NCI-H510A (cell line): ENCODE measurements at regions not wholly inside any gene's neighbourhood (a gene's known extent, or its start where the extent isn't known, plus 50 kb on each side); places are given as distances from the start of the nearest gene placed in this dataset.

Source experiments
- DNase-seq: peaks from one replicate; lab custom pipeline; 2025; lab: John Stamatoyannopoulos, UW

GRCh38 chr9:89554307-89555035 is 50.3 kb upstream of the GADD45G start:
- DNase-seq, result no peak

- DNase-seq, result peak; percentile 25
These were observed 51.3 kb upstream of the GADD45G start for GRCh38 chr9:89553451-89554010.

GRCh38 chr9:89550346-89550927 is 52.5 kb upstream of the SEMA4D start:
- no peak for DNase-seq

- DNase-seq, result peak; percentile 66
These were observed 51.2 kb upstream of the SEMA4D start for GRCh38 chr9:89549031-89549644.

- DNase-seq, result no peak
These were observed 50.2 kb upstream of the SEMA4D start for GRCh38 chr9:89548071-89548638.
